ENCODE measurements at regions not wholly inside any gene's neighbourhood (a gene's known extent, or its start where the extent isn't known, plus 50 kb on each side); places are given as distances from the start of the nearest gene placed in this dataset.

DNA sequence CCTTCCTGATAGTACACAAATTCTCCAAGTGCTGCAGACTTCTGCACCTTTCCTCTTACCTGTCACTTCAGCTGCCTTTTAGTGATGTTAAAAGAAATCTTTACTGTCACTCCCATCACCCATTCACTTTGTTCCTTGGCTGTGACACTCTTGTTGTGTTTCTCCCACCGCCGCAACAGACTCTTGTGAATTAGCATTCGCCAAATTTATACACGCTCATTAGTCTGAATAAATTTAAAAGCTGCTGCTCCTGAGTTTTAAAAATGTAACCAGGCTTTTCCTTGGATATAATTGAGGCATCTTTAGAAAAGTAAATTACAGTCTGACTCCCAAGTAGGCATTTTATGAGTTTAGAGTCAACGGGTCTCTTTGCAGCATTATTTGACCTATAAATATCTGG is 1197.9 kb downstream of the BCL11B start:
- TF ChIP-seq, protein P1, sequence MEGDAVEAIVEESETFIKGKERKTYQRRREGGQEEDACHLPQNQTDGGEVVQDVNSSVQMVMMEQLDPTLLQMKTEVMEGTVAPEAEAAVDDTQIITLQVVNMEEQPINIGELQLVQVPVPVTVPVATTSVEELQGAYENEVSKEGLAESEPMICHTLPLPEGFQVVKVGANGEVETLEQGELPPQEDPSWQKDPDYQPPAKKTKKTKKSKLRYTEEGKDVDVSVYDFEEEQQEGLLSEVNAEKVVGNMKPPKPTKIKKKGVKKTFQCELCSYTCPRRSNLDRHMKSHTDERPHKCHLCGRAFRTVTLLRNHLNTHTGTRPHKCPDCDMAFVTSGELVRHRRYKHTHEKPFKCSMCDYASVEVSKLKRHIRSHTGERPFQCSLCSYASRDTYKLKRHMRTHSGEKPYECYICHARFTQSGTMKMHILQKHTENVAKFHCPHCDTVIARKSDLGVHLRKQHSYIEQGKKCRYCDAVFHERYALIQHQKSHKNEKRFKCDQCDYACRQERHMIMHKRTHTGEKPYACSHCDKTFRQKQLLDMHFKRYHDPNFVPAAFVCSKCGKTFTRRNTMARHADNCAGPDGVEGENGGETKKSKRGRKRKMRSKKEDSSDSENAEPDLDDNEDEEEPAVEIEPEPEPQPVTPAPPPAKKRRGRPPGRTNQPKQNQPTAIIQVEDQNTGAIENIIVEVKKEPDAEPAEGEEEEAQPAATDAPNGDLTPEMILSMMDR (IDR thresholded peaks at IDR 0.05): no peak
- TF ChIP-seq POLR2A (IDR thresholded peaks at IDR 0.05): no peak
